ENCODE measurements at regions not wholly inside any gene's neighbourhood (a gene's known extent, or its start where the extent isn't known, plus 50 kb on each side); places are given as distances from the start of the nearest gene placed in this dataset.

GRCh38 chr1:233547726-233548125 lies 66.2 kb upstream of the KCNK1 start:
- H3K4me1 ChIP-seq (ENCODE audit: control insufficient read depth in 1 of 2, insufficient read depth in 2 of 2, low read length in 2 of 2), result no peaks in the 10 kb centered on the region
- H3K27me3 ChIP-seq (ENCODE audit: control insufficient read depth in 1 of 2, insufficient read depth in 2 of 2, low read length in 1 of 2), result no peaks in the 10 kb centered on the region
- no peak overlapping the region for H3K27ac ChIP-seq (ENCODE audit: low read depth in 1 of 2, low read length in 2 of 2)
- no peak for ATAC-seq (ENCODE audit: low FRiP score)
- H3K4me3 ChIP-seq (ENCODE audit: low read length in 2 of 2), result no peak overlapping the region
- 71 to 87% methylated on average over 1 of the region's 1 CpG for WGBS, 2 donors
- DNase-seq, result no peak
- intact Hi-C loops (cut with DNase I), result no loop called here
- H3K36me3 ChIP-seq (ENCODE audit: control insufficient read depth in 1 of 2, insufficient read depth in 2 of 2, low read length in 1 of 2), result no peaks in the 10 kb centered on the region
- H3K9me3 ChIP-seq (ENCODE audit: control insufficient read depth, low read length), result no peaks in the 10 kb centered on the region

- Histone ChIP-seq H3K4me1 (ENCODE audit: control insufficient read depth in 1 of 2, insufficient read depth in 2 of 2, low read length in 2 of 2) (no peaks in the 10 kb centered on the region), H3K4me3 (ENCODE audit: low read length in 2 of 2) (no peak overlapping the region), H3K27me3 (ENCODE audit: control insufficient read depth in 1 of 2, insufficient read depth in 2 of 2, low read length in 1 of 2) (no peaks in the 10 kb centered on the region), H3K27ac (ENCODE audit: low read depth in 1 of 2, low read length in 2 of 2) (no peak overlapping the region), H3K36me3 (ENCODE audit: control insufficient read depth in 1 of 2, insufficient read depth in 2 of 2, low read length in 1 of 2) (no peaks in the 10 kb centered on the region), H3K9me3 (ENCODE audit: control insufficient read depth, low read length) (no peaks in the 10 kb centered on the region)
- DNase-seq, result no peak
- WGBS, 2 donors, result 12 to 20% methylated on average over 2 of the region's 2 CpGs
- ATAC-seq (ENCODE audit: low FRiP score), result no peak
- intact Hi-C loops (cut with DNase I), result no loop called here
Measured at GRCh38 chr1:233549404-233549803, 64.5 kb upstream of the KCNK1 start.

GRCh38 chr1:233549917-233550316 lies 64.0 kb upstream of the KCNK1 start:
- Histone ChIP-seq H3K4me1 (ENCODE audit: control insufficient read depth in 1 of 2, insufficient read depth in 2 of 2, low read length in 2 of 2) (no peaks in the 10 kb centered on the region), H3K4me3 (ENCODE audit: low read length in 2 of 2) (no peak overlapping the region), H3K27me3 (ENCODE audit: control insufficient read depth in 1 of 2, insufficient read depth in 2 of 2, low read length in 1 of 2) (no peaks in the 10 kb centered on the region), H3K9me3 (ENCODE audit: control insufficient read depth, low read length) (no peaks in the 10 kb centered on the region), H3K27ac (ENCODE audit: low read depth in 1 of 2, low read length in 2 of 2) (no peak overlapping the region), H3K36me3 (ENCODE audit: control insufficient read depth in 1 of 2, insufficient read depth in 2 of 2, low read length in 1 of 2) (no peaks in the 10 kb centered on the region)
- ATAC-seq (ENCODE audit: low FRiP score) (no peak), DNase-seq (no peak)
- intact Hi-C loops (cut with DNase I), result no loop called here
- WGBS, 2 donors, result 83 to 86% methylated on average over 3 of the region's 3 CpGs

- 19 to 24% methylated on average over 2 of the region's 2 CpGs for WGBS, 2 donors
- DNase-seq, result no peak
- ATAC-seq (ENCODE audit: low FRiP score), result no peak
Measured at GRCh38 chr1:233554037-233554436, 59.9 kb upstream of the KCNK1 start.

GRCh38 chr1:233561708-233562426 lies 52.0 kb upstream of the KCNK1 start:
- H3K9me3 ChIP-seq (ENCODE audit: control insufficient read depth, low read length), result peaks cover 6% of the 10 kb centered on the region
- no peak for ATAC-seq (ENCODE audit: low FRiP score)

More at GRCh38 chr1:233554037-233554436, 59.9 kb upstream of the KCNK1 start:
- no peaks in the 10 kb centered on the region for H3K4me1 ChIP-seq (ENCODE audit: control insufficient read depth in 1 of 2, insufficient read depth in 2 of 2, low read length in 2 of 2)
- no peaks in the 10 kb centered on the region for H3K9me3 ChIP-seq (ENCODE audit: control insufficient read depth, low read length)
- no peaks in the 10 kb centered on the region for H3K27me3 ChIP-seq (ENCODE audit: control insufficient read depth in 1 of 2, insufficient read depth in 2 of 2, low read length in 1 of 2)
- no peak overlapping the region for H3K27ac ChIP-seq (ENCODE audit: low read depth in 1 of 2, low read length in 2 of 2)
- H3K36me3 ChIP-seq (ENCODE audit: control insufficient read depth in 1 of 2, insufficient read depth in 2 of 2, low read length in 1 of 2), result no peaks in the 10 kb centered on the region
- intact Hi-C loops (cut with DNase I), result no loop called here
- no peak overlapping the region for H3K4me3 ChIP-seq (ENCODE audit: low read length in 2 of 2)

More at GRCh38 chr1:233561708-233562426, 52.0 kb upstream of the KCNK1 start:
- intact Hi-C loops (cut with DNase I), result no loop called here
- DNase-seq, result no peak
- no peaks in the 10 kb centered on the region for H3K4me1 ChIP-seq (ENCODE audit: control insufficient read depth in 1 of 2, insufficient read depth in 2 of 2, low read length in 2 of 2)
- no peak overlapping the region for H3K4me3 ChIP-seq (ENCODE audit: low read length in 2 of 2)
- no peak overlapping the region for H3K27ac ChIP-seq (ENCODE audit: low read depth in 1 of 2, low read length in 2 of 2)
- no peaks in the 10 kb centered on the region for H3K27me3 ChIP-seq (ENCODE audit: control insufficient read depth in 1 of 2, insufficient read depth in 2 of 2, low read length in 1 of 2)
- no peaks in the 10 kb centered on the region for H3K36me3 ChIP-seq (ENCODE audit: control insufficient read depth in 1 of 2, insufficient read depth in 2 of 2, low read length in 1 of 2)

Data from aorta (tissue), 5 donors.